Neural cell (in vitro differentiated cells): ENCODE measurements at regions not wholly inside any gene's neighbourhood (a gene's known extent, or its start where the extent isn't known, plus 50 kb on each side); places are given as distances from the start of the nearest gene placed in this dataset.

Source experiments
- EP300 ChIP-seq: fragments of 450-650 bp; conservative IDR thresholded peaks from 2 replicates; pipeline ENCODE4 v1.6.1; 2014; ENCODE audit warnings: antibody characterized with exemption, mild to moderate bottlenecking, moderate library complexity; ENCODE audit not compliant: poor library complexity, severe bottlenecking
- EZH2 ChIP-seq: fragments of 200-600, 300-800 bp; shearing (Covaris generic), sonication (generic); IDR thresholded peaks from 2 replicates; pipeline ENCODE4 v1.6.1; 2014; ENCODE audit warnings: antibody characterized with exemption, low read length, borderline replicate concordance, mild to moderate bottlenecking; ENCODE audit not compliant: insufficient read depth, poor library complexity, severe bottlenecking
- MXI1 ChIP-seq: fragments of 450-650 bp; conservative IDR thresholded peaks from 2 replicates; pipeline ENCODE4 v1.6.1; 2014; ENCODE audit warnings: antibody characterized with exemption, mild to moderate bottlenecking; ENCODE audit not compliant: poor library complexity, severe bottlenecking
- POLR2AphosphoS5 ChIP-seq: IDR thresholded peaks from 2 replicates; pipeline ENCODE4 v1.6.1; 2012
- TAF1 ChIP-seq: IDR thresholded peaks from 2 replicates; pipeline ENCODE4 v1.6.1; 2012; ENCODE audit warnings: low read depth
- TF ChIP-seq, protein P1 (sequence below): fragments of 450-650 bp; IDR thresholded peaks from 2 replicates; pipeline ENCODE4 v1.5.1; 2014; ENCODE audit warnings: antibody characterized with exemption, mild to moderate bottlenecking, moderate library complexity; ENCODE audit not compliant: poor library complexity, severe bottlenecking

DNA sequence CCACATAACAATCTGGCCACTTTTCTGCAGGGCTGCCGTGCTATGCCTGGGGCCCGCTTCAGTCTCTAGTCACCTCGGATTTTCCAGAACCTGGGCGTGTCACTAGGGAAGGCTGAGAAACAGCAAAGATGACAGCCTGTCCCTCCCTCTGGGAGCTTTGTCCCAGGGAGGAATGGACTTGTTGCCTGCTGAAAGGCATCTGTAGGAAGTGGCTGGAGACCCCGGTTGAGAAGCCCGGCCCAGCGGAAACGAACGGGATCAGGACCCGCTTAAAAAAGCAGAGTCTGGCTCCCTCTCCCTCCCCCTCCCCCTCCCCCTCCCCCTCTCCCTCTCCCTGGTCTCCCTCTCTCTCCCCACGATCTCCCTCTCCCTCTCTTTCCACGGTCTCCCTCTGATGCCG, 149.5 kb upstream of the ZNF516 start:
- no peak for TF ChIP-seq EZH2
- TF ChIP-seq, protein P1, sequence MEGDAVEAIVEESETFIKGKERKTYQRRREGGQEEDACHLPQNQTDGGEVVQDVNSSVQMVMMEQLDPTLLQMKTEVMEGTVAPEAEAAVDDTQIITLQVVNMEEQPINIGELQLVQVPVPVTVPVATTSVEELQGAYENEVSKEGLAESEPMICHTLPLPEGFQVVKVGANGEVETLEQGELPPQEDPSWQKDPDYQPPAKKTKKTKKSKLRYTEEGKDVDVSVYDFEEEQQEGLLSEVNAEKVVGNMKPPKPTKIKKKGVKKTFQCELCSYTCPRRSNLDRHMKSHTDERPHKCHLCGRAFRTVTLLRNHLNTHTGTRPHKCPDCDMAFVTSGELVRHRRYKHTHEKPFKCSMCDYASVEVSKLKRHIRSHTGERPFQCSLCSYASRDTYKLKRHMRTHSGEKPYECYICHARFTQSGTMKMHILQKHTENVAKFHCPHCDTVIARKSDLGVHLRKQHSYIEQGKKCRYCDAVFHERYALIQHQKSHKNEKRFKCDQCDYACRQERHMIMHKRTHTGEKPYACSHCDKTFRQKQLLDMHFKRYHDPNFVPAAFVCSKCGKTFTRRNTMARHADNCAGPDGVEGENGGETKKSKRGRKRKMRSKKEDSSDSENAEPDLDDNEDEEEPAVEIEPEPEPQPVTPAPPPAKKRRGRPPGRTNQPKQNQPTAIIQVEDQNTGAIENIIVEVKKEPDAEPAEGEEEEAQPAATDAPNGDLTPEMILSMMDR: no peak
- TF ChIP-seq POLR2AphosphoS5: no peak
- no peak for TF ChIP-seq TAF1
- TF ChIP-seq EP300: no peak
- TF ChIP-seq MXI1: no peak
